ENCODE measurements at regions not wholly inside any gene's neighbourhood (a gene's known extent, or its start where the extent isn't known, plus 50 kb on each side); places are given as distances from the start of the nearest gene placed in this dataset.

DNA sequence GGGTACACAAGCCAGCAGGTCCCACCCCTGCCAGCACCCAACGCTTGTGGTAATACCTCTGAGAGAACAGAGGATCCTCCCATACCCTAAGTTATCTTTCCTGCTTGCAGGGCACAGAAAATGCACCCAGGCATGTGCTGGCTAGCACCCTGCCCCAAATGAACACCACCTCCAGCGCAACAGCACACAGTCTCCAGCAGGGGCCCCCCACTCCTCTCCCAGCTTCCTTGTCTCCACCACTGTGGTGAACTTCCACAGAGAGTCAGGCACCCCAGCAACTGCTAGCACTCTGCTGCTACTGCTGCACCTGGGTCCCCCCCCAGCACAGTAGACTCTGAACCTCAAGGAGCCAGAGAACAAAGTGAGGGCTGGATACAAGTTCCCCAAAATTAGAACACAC, 216.8 kb upstream of the CNTNAP5 start:
- POLR2A ChIA-PET: no interaction called here
- CTCF ChIA-PET: no interaction called here
- TF ChIP-seq FOXA1 (IDR thresholded peaks at IDR 0.05): no peak
- no peak for TF ChIP-seq SUZ12 (IDR thresholded peaks at IDR 0.05)
- no peak for TF ChIP-seq ARNT (IDR thresholded peaks at IDR 0.05)
- TF ChIP-seq HDGF (IDR thresholded peaks at IDR 0.05; ENCODE audit: borderline replicate concordance): no peak
- TF ChIP-seq TARDBP (IDR thresholded peaks at IDR 0.05): no peak
- TF ChIP-seq FOXK2 (IDR thresholded peaks at IDR 0.05): no peak
- TF ChIP-seq SP1 (IDR thresholded peaks at IDR 0.05): no peak
- DNase-seq (ENCODE audit: extremely low spot score): no peak

DNA sequence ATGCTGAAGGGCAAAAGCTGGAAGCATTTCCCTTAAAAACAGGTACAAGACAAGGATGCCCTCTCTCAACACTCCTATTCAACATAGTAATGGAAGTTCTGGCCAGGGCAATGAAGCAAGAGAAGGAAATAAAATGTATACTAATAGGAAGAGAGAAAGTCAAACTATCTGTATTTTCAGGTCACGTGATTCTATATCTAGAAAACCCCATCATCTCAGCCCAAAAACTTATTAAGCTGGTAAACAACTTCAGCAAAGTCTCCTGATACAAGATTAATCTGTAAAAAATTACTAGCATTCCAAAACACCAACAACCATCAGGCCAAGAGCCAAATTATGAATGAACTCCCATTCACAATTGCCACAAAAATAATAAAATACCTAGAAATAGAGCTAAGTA, 213.2 kb upstream of the CNTNAP5 start:
- DNase-seq (ENCODE audit: extremely low spot score): no peak
- TF ChIP-seq NFRKB (IDR thresholded peaks at IDR 0.05) (no peak), ELF4 (IDR thresholded peaks at IDR 0.05) (no peak), FOXA1 (IDR thresholded peaks at IDR 0.05) (no peak), FOXK2 (IDR thresholded peaks at IDR 0.05) (no peak), SP1 (IDR thresholded peaks at IDR 0.05) (no peak), ZNF384 (IDR thresholded peaks at IDR 0.05) (no peak), LEF1 (IDR thresholded peaks at IDR 0.05; ENCODE audit: borderline replicate concordance) (no peak), ARNT (IDR thresholded peaks at IDR 0.05) (no peak), FOXM1 (IDR thresholded peaks at IDR 0.05; ENCODE audit: borderline replicate concordance) (no peak), HDGF (IDR thresholded peaks at IDR 0.05; ENCODE audit: borderline replicate concordance) (no peak), CTBP1 (IDR thresholded peaks at IDR 0.05; ENCODE audit: borderline replicate concordance) (no peak), L3MBTL2 (conservative IDR thresholded peaks at IDR 0.05) (no peak), SUZ12 (IDR thresholded peaks at IDR 0.05) (no peak)
- TF ChIP-seq, protein P1, sequence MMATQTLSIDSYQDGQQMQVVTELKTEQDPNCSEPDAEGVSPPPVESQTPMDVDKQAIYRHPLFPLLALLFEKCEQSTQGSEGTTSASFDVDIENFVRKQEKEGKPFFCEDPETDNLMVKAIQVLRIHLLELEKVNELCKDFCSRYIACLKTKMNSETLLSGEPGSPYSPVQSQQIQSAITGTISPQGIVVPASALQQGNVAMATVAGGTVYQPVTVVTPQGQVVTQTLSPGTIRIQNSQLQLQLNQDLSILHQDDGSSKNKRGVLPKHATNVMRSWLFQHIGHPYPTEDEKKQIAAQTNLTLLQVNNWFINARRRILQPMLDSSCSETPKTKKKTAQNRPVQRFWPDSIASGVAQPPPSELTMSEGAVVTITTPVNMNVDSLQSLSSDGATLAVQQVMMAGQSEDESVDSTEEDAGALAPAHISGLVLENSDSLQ (IDR thresholded peaks at IDR 0.05): no peak
- POLR2A ChIA-PET: interaction anchor here (0.7 kb wide), 1 partner anchor 981 kb away, joined by 3 read pairs; no protein-coding TSS in a partner anchor
- CTCF ChIA-PET: no interaction called here

DNA sequence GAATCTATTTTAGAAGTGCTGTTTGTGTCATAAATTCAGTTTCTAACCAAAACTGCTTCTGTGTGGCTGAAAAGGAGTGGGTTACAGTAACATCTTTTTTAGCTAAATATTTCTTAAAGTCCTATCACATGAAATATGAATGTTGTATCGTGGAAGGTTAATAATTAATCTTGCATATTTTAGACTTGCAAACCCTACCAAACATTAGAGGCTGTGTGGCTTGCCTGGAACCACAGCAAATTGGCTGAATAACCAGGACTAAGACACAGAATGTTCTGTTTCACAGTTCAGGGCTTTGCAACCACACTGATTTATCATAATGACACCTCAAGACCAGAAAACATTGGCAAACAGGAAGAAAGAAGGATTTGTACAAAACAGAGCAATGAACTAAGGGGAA, 208.9 kb upstream of the CNTNAP5 start:
- TF ChIP-seq SP1 (IDR thresholded peaks at IDR 0.05) (no peak), ZNF384 (IDR thresholded peaks at IDR 0.05) (no peak), HDGF (IDR thresholded peaks at IDR 0.05; ENCODE audit: borderline replicate concordance) (no peak)
- CTCF ChIA-PET: no interaction called here
- no peak for DNase-seq (ENCODE audit: extremely low spot score)
- POLR2A ChIA-PET: no interaction called here

DNA sequence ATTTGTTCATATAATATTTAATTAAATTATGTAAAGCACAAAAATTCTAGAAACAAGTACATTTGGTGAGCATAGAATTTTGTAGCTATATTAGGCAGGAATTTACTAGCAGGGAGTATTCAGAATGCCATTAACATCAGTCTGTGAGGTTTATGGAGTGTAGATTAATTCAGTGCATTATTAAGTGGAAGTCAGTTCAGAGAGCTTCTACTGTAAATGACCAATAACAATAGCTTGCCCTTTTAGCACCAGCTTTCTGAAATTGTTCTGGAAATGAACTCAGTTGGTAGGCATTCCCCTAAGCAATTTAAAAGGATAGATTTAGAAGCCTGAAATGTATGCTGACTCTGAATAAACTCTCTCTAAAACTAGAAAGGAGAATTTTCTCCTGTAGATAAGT, 208.2 kb upstream of the CNTNAP5 start:
- DNase-seq (ENCODE audit: extremely low spot score): no peak
- no peak for TF ChIP-seq FOXK2 (IDR thresholded peaks at IDR 0.05)
- no peak for TF ChIP-seq CTBP1 (IDR thresholded peaks at IDR 0.05; ENCODE audit: borderline replicate concordance)
- TF ChIP-seq LEF1 (IDR thresholded peaks at IDR 0.05; ENCODE audit: borderline replicate concordance): no peak
- no peak for TF ChIP-seq ARNT (IDR thresholded peaks at IDR 0.05)
- TF ChIP-seq ELF4 (IDR thresholded peaks at IDR 0.05): no peak
- TF ChIP-seq NFRKB (IDR thresholded peaks at IDR 0.05): no peak
- TF ChIP-seq BHLHE40 (IDR thresholded peaks at IDR 0.05; ENCODE audit: borderline replicate concordance): no peak
- TF ChIP-seq L3MBTL2 (conservative IDR thresholded peaks at IDR 0.05): no peak
- TF ChIP-seq FOXA1 (IDR thresholded peaks at IDR 0.05): no peak
- TF ChIP-seq ZNF384 (IDR thresholded peaks at IDR 0.05): no peak
- TF ChIP-seq HDGF (IDR thresholded peaks at IDR 0.05; ENCODE audit: borderline replicate concordance): no peak
- TF ChIP-seq SUZ12 (IDR thresholded peaks at IDR 0.05): no peak
- TF ChIP-seq SP1 (IDR thresholded peaks at IDR 0.05): no peak
- TF ChIP-seq, protein P1 (IDR thresholded peaks at IDR 0.05): no peak
- TF ChIP-seq FOXM1 (IDR thresholded peaks at IDR 0.05; ENCODE audit: borderline replicate concordance): no peak
- TF ChIP-seq TARDBP (IDR thresholded peaks at IDR 0.05): no peak
- POLR2A ChIA-PET: no interaction called here
- CTCF ChIA-PET: no interaction called here

DNA sequence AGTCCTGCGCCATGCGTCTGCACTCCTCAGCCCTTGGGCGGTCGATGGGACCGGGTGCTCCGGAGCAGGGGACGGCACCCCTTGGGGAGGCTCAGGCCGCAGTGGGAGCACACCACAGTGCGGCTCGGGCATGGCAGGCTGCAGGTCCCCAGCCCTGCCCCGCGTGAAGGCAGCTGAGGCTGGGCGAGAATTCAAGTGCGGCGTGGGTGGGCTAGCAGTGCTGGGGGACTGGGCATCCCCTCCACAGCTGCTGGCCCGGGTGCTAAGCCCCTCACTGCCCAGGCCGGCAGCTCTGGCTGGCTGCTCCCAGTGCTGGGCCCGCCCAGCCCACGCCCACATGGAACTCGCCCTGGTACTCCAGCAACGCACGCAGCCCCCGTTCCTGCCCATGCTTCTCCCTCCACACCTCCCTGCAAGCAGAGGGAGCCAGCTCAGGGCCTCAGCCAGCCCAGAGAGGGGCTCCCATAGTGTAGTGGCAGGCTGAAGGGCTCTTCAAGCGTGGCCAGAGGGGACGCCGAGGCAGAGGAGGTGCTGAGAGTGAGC, 198.3 kb upstream of the CNTNAP5 start:
- TF ChIP-seq LEF1 (IDR thresholded peaks at IDR 0.05; ENCODE audit: borderline replicate concordance): no peak
- no peak for TF ChIP-seq HDGF (IDR thresholded peaks at IDR 0.05; ENCODE audit: borderline replicate concordance)
- no peak for TF ChIP-seq FOXM1 (IDR thresholded peaks at IDR 0.05; ENCODE audit: borderline replicate concordance)
- TF ChIP-seq ZNF384 (IDR thresholded peaks at IDR 0.05): no peak
- TF ChIP-seq TARDBP (IDR thresholded peaks at IDR 0.05): no peak
- TF ChIP-seq L3MBTL2 (conservative IDR thresholded peaks at IDR 0.05): no peak
- TF ChIP-seq BHLHE40 (IDR thresholded peaks at IDR 0.05; ENCODE audit: borderline replicate concordance): no peak
- no peak for TF ChIP-seq SP1 (IDR thresholded peaks at IDR 0.05)
- TF ChIP-seq, protein P1 (IDR thresholded peaks at IDR 0.05): no peak
- no peak for TF ChIP-seq FOXK2 (IDR thresholded peaks at IDR 0.05)
- TF ChIP-seq FOXA1 (IDR thresholded peaks at IDR 0.05): no peak
- TF ChIP-seq CTBP1 (IDR thresholded peaks at IDR 0.05; ENCODE audit: borderline replicate concordance): no peak
- no peak for TF ChIP-seq SUZ12 (IDR thresholded peaks at IDR 0.05)
- TF ChIP-seq NFRKB (IDR thresholded peaks at IDR 0.05): no peak
- TF ChIP-seq ELF4 (IDR thresholded peaks at IDR 0.05): no peak
- POLR2A ChIA-PET: no interaction called here
- DNase-seq (ENCODE audit: extremely low spot score): no peak
- CTCF ChIA-PET: no interaction called here

DNA sequence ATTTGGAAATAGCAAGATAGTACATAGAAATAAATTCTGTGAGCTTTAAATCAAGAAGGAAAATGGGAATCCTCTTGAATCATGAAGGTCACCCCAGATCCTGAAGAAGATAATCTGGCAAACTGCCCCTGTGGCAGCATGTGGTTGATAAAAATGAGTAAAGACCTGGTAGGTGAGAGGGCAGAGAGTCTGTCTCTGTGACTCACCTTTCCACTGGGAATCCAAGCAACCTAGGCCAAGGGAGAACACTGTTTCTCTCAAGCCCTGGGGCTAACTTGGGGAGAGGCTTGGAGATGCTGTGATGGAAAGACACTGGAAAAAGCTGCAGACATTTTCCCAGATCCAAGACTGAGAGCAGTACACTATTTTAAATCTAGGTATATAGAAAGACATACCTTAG, 185.8 kb upstream of the CNTNAP5 start:
- no peak for TF ChIP-seq SP1 (IDR thresholded peaks at IDR 0.05)
- no peak for TF ChIP-seq ELF4 (IDR thresholded peaks at IDR 0.05)
- no peak for TF ChIP-seq SUZ12 (IDR thresholded peaks at IDR 0.05)
- TF ChIP-seq ARNT (IDR thresholded peaks at IDR 0.05): no peak
- TF ChIP-seq, protein P1 (IDR thresholded peaks at IDR 0.05): no peak
- no peak for DNase-seq (ENCODE audit: extremely low spot score)
- ChIA-PET POLR2A (no interaction called here), CTCF (no interaction called here)
